HG02938 (cell line): ENCODE measurements at regions not wholly inside any gene's neighbourhood (a gene's known extent, or its start where the extent isn't known, plus 50 kb on each side); places are given as distances from the start of the nearest gene placed in this dataset.

ENCODE experiments used
- ATAC-seq: cut with Tn5 transposase; IDR thresholded peaks from one replicate; pipeline ENCODE4 v1.9.1; 2021; ENCODE audit warnings: mild to moderate bottlenecking, moderate library complexity; ENCODE audit not compliant: unreplicated experiment

DNA sequence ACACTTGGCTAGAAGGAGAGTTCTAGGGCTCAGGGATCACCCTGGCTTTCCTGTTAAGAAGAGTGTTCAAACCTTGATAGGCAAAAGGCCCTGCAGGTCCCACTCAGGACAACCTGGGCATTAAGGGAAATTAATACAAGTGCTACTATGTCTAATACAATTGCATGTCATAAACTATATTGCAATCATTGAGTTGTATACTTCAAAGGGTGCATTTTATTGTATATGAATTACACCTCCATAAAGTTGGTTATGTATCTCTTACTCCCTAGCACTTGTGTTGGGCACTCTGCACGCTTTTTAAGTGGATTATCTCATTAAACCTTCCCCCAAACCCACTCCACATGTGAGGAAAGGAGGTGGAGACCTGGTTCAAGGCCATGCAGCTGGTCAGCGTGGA is 172.1 kb upstream of the GLI2 start:
- no peak for ATAC-seq

- ATAC-seq: no peak
These were observed 171.2 kb upstream of the GLI2 start for GRCh38 chr2:120564213-120565094.

- ATAC-seq: no peak
These were observed 170.6 kb upstream of the GLI2 start for GRCh38 chr2:120565095-120565460.

DNA sequence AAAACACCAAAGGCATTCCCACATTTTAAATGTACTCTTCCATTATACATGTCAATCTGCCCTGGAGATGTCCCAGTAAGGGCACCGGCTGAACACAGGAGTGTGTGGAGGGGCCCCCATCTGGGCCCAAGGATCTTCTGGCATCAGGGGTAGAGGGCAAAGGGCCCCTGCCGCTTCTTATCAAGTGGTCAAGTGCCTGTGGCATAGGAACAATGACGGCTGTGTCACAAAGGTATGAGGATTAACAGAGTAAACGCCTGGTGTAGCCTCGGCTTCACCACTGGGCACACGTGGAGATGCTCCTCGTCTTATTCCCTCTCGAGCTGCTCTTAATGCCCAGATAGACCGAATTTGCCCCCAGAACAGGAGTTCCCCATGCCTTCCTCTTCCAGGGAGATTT is 169.7 kb upstream of the GLI2 start:
- no peak for ATAC-seq

DNA sequence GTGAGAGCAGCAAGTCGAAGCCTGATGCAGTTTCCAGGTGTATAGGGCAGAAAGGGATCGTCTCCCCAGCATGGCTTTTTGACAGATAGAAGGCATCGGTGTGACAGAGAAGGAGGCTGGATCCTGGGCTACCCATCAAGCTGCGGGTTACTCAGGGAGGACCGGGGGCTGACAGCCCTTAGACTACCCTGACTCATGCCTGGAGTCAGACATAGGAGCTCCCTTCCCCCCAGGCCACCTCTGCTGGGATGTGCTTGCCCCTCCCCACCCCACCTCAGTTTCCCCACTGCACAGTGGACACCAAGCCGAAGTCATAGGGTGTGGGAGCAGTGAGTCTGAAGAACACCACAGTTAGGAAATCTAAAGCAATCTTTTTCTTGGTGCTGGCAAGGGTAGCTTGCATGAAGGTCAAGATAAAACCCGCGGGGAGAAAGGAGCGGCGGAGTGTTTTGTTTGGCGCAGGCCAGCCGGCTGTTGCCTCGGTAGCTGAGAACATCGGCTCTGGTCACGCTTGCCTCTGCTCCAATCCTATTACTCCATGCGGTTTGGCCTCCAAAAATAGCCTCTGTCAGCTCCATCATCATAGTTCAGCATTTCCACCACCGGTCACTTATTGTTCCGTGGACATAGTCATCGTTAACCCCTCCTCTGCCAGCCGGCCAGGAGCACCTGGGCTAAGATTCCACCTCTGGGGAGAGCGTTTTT is 169.2 kb upstream of the GLI2 start:
- no peak for ATAC-seq

DNA sequence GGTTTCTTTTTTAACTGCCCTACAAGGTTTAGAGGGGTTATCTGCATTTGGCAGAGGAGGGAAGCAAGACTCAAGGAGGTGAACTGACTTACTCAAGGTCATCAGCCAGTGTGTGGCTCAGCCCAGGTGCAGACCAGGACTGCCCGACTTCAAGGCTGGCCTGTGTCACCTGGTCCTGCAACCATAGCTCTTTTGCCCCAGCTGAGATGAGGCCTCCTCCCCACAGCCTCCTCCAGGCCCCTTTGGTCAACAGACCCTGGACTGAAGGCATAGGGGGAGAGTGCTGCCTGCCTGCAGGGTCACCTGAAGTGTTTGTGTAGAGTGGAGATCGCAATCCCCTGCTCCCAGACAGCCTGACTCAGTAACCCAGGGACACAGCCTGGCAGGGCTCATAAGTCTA is 168.5 kb upstream of the GLI2 start:
- no peak for ATAC-seq

DNA sequence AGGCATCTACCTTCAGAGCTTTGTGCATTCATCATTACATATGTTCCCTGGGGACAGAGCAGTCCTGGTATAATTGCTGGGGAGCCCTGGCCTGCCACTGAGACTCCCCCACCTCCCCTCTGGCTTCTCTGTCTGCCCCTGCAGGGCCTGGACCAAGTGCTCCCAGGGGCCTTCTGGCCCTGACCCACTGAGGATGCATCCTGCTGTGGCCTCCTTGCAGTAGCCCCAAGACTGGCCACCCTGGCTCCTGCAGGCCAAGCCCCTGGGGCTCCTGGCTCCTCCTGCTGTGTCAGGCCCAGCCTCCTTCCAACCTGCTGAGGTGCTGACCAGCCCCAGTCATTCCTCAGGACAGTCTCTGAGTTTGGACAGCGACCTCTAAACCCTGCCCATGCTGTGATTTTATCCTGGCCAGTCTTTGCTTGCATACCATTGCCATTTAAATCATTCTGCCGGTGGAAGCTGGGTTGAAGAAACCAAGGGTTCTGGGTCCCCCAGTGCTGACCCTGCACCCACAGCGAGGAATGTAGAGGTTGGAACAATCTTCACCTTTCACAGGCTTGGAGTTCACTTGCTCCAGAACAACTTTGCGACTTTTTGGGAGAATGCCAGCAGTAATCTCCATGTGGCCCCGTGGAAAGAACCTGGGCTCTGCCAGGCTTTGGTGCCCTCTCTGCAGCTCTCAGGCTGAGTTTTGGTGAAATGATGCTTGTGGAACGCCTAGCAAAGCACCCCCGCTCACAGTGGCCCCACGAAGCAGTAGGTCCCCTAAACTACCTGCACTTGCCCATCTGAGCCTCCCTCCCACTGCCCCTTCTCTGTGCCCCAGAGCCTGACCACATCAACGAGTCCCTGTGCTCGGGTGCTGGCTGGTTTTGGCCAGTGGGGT is 167.3 kb upstream of the GLI2 start:
- ATAC-seq: no peak

DNA sequence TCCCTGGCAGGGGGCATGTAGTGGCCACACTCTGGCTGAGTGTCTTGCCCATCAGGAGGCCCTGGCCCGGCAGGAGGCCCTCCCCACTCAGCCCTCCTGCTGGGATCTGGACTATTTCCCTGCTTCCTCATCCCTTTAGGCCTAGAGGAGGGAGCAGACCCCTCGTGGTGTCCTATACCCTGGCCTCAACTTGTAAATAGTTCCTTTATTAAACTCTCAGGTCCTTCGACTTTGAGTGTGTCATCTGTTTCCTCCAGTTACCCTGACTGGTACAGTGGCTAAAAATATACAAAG is 166.7 kb upstream of the GLI2 start:
- ATAC-seq: no peak

DNA sequence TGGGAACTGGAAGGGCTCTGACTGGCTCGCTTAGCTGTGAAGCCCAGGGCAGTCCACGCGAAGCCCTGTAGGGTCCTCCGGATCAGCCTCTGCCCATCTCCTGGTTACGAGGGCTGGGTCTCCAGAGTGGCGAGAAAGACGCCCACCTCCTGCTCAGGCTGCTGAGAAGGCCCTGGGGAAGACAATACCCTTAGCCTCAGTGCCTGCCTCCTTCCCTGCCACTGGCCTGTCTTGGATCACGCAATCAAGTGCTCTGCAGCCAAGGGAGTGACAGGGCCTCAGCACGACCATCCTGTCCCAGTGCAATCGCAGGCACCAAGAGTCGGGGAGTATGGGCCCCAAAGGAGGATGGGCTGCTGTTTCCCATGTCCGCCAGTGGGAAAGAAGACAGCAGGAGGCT is 165.7 kb upstream of the GLI2 start:
- ATAC-seq: no peak

GRCh38 chr2:120570546-120570945 is 165.1 kb upstream of the GLI2 start:
- no peak for ATAC-seq

DNA sequence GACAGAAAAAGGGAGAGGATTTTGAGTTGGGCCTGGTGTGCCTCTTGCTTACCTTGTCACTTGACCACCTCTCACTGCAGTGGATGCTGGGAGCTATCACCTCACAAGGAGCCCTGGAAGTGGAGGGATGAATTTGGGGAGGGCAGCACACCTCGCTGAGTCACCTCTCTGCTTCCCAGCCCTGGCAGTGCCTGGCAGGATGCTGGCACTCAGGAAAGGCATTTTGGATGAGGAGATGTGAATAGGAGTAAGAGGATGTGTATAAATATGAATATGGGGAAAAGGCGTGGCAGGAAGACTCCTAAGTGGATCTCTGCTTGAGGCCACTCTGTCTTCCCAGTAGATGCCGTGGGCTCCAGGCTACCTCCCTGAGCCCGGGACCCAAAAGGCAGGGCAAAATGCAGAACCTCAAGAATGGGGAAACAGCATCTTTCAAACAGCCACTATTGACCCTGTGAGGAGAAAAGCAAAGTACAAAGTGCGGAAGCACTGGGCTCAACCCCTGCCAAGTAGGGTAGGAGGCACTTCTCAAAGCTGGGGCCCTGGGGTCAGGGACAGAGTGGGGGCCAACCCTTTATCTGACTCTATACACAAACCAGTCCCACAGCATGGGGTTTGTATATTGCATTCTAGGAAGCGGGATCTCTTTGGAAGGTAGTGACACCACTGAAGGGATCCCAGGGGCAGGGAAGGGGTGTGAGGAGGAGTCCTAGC is 164.5 kb upstream of the GLI2 start:
- ATAC-seq: no peak

DNA sequence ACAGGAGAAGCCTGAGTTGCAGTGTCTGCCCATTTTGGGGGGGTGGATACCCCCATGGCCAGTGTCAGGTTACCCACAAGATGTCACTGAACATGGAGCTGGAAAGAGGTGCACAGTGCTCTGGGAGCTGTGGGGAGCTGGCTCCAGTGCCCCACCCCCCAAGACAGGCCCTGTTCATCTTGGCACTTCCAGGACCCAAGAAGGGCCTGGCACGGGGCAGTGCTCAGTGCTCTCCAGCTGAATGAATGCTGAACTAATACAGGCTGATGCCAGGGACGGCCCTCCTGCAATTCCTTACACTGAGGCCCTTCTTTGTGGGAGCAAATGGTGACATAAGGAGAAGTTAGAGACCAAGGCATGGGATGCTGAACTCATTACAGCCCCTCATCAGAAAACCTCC is 163.4 kb upstream of the GLI2 start:
- ATAC-seq: no peak

DNA sequence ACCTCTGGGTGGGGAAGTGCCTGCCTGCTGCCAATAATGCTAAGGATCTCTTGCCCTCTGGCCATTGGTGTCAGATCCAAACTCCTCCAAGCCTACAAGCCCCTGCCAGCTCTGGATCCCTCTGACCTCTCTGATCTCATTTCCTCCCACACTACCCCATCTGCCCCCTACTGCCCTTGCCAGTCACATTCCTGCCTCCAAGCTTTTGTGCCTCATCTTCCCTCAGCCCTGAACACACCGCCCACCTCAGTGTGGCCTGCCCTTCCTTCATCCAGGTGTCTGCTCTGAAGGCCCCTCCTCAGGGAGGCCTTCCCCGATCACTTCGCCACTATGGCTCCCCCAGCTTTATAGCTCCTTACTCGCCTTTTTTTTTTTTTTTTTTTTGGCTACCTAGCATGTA is 161.0 kb upstream of the GLI2 start:
- no peak for ATAC-seq

- no peak for ATAC-seq
These were observed 159.7 kb upstream of the GLI2 start for GRCh38 chr2:120575966-120576365.

- no peak for ATAC-seq
These were observed 158.9 kb upstream of the GLI2 start for GRCh38 chr2:120576509-120577474.

DNA sequence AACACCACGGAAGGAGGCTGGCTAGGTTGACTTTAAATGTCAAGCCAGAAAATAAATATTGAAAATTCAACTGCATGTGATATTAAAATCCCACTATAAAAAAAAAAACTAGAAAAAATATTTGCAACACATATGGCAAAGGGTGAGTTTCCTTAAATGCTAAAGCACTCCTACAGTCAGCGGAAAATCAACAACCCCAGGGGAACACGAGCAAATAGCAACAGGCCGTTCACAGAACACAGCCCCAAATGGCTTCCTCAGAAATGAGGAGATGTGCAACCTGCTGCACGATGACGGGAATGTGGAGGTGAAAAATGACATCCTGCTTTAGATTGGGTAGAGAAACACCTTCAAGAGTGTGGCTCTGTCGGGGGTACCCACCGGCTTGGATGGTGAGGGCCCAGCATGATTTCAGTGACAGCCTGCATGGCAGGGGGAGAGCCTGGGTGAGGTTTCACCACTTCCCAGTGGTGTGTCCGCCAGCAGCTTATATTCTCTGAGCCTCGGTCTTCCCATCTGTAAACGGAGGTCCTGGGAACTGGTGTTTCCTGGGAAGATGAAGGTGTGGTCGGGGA is 157.9 kb upstream of the GLI2 start:
- ATAC-seq: no peak

GRCh38 chr2:120578576-120579352 is 156.9 kb upstream of the GLI2 start:
- no peak for ATAC-seq

GRCh38 chr2:120579916-120580685 is 155.6 kb upstream of the GLI2 start:
- ATAC-seq: no peak
